ENCODE measurements at regions not wholly inside any gene's neighbourhood (a gene's known extent, or its start where the extent isn't known, plus 50 kb on each side); places are given as distances from the start of the nearest gene placed in this dataset.

DNA sequence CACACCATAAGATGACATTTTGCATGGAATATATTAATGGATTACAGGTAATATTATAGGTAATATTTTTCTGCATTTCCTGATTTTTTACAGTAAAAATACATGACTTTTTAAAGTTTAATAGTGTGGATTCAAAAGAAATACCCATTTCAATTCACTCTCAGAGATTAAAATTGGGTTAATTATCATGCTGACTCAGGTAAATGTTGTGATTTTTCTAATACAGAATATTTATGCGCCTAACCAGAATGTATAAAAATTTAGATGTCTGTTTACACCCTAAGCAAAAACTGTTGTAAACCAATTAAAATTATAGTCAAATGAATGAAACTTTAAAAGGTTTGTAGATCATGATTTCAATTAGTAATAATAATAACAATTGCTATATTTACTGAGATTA is 117.2 kb upstream of the FLRT2 start:
- no peaks in the 10 kb centered on the region for H3K27me3 ChIP-seq (ENCODE audit: control insufficient read depth in 2 of 2, insufficient read depth in 2 of 2, low read length in 2 of 2)
- intact Hi-C loops (cut with micrococcal nuclease) = loop anchor here (10.0 kb wide), 2 partner anchors 218 to 1598 kb away; no protein-coding TSS in a partner anchor
- H3K4me2 ChIP-seq (ENCODE audit: insufficient read depth, low read length) = no peak overlapping the region
- dilution Hi-C loops (cut with MboI; ENCODE audit: extremely low pct_ligation_motif_present, low sequenced_read_pairs) = no loop called here
- H3K9ac ChIP-seq (replicated peaks; ENCODE audit: extremely low read depth, insufficient read depth, low read length) = no peak overlapping the region
- no peaks in the 10 kb centered on the region for H3K79me2 ChIP-seq (ENCODE audit: control insufficient read depth, insufficient read depth, low read length)
- no TSS peak for BruUV-seq (replicated peaks)
- FAIRE-seq (no peak), DNase-seq (ENCODE audit: low read depth, low spot score) (no peak)
- no peaks in the 10 kb centered on the region for H3K36me3 ChIP-seq (ENCODE audit: control insufficient read depth in 2 of 2, extremely low read depth in 1 of 2, insufficient read depth in 2 of 2, low read length in 2 of 2)
- H3K4me1 ChIP-seq (ENCODE audit: control insufficient read depth, extremely low read depth, insufficient read depth, low read length) = peaks cover 36% of the 10 kb centered on the region
- no peaks in the 10 kb centered on the region for H3K9me1 ChIP-seq (replicated peaks; ENCODE audit: control insufficient read depth, extremely low read depth, insufficient read depth, low read length)
- no peak for TF ChIP-seq EZH2 (IDR thresholded peaks at IDR 0.05; ENCODE audit: borderline replicate concordance, low read depth, low read length, severe bottlenecking)
- no peak overlapping the region for H2AFZ ChIP-seq (ENCODE audit: low read depth, low read length)
- H3K9me3 ChIP-seq (replicated peaks; ENCODE audit: control insufficient read depth, insufficient read depth, low read length) = no peaks in the 10 kb centered on the region
- no peaks in the 10 kb centered on the region for H4K20me1 ChIP-seq (replicated peaks; ENCODE audit: control insufficient read depth, extremely low read depth, insufficient read depth, low read length)
- CTCF ChIA-PET = interaction anchor here (1.7 kb wide), 1 partner anchor 10 kb away, joined by 5 read pairs; no protein-coding TSS in a partner anchor
- POLR2A ChIA-PET = no interaction called here
- H3K27ac ChIP-seq (ENCODE audit: insufficient read depth, low read depth, low read length) = no peak overlapping the region
- H3K4me3 ChIP-seq (replicated peaks in 1 of 3; ENCODE audit: insufficient read depth in 1 of 3, low read depth in 1 of 3, low read length in 3 of 3) = no peak overlapping the region

DNA sequence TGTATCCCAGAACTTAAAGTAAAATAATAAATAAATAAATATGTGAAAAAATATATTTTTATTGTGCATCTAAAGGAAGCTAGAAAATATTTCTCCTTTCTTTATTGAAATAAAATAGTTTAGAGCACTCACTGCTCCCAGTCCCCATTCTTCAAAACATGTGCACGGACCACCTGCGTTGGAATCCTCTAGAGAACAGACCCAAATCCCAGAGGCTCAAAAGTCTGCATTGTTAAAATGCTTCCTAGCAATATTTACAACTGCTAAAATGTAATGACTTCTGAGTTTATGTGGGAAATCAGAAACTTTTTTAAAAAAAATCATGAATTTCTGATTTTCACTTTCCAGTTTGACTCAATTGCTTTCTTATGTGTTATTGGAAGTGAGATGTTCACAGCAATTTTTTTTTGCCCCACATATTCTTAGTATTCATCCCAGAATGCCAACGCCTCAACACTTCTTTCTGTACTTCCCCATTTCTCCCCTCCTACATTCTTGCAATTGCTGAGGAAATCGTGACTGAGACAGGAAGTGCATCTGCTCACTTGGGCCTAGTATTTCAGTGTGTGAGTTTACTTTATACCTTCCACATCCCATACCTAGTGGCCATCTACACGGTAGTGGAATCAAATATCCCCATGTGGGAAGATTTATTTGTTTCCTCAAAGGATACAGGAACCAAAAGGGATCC is 116.0 kb upstream of the FLRT2 start:
- TF ChIP-seq EZH2 (IDR thresholded peaks at IDR 0.05; ENCODE audit: borderline replicate concordance, low read depth, low read length, severe bottlenecking) = no peak
- TF ChIP-seq MYC (IDR thresholded peaks at IDR 0.05; ENCODE audit: low read depth, low read length) = no peak
- TF ChIP-seq POLR2A (IDR thresholded peaks at IDR 0.05; ENCODE audit: low read depth, low read length) = no peak
- TF ChIP-seq FOS (IDR thresholded peaks at IDR 0.05; ENCODE audit: borderline replicate concordance, insufficient read depth, low read length) = no peak
- no peak for TF ChIP-seq JUN (IDR thresholded peaks at IDR 0.05; ENCODE audit: borderline replicate concordance, insufficient read depth, insufficient read length, low read depth)
- TF ChIP-seq CTCF (IDR thresholded peaks at IDR 0.05; ENCODE audit: extremely low read depth in 1 of 2, insufficient read depth in 1 of 2, low read depth in 1 of 2, low read length in 2 of 2) = no peak
- no peaks in the 10 kb centered on the region for H3K36me3 ChIP-seq (ENCODE audit: control insufficient read depth in 2 of 2, extremely low read depth in 1 of 2, insufficient read depth in 2 of 2, low read length in 2 of 2)
- CTCF ChIA-PET = no interaction called here
- H3K4me1 ChIP-seq (ENCODE audit: control insufficient read depth, extremely low read depth, insufficient read depth, low read length) = peaks cover 38% of the 10 kb centered on the region
- DNase-seq (ENCODE audit: low read depth, low spot score) (no peak), FAIRE-seq (no peak)
- no peak overlapping the region for H3K27ac ChIP-seq (ENCODE audit: insufficient read depth, low read depth, low read length)
- H2AFZ ChIP-seq (ENCODE audit: low read depth, low read length) = peak overlapping the region; percentile 60
- POLR2A ChIA-PET = no interaction called here
- H3K9ac ChIP-seq (replicated peaks; ENCODE audit: extremely low read depth, insufficient read depth, low read length) = no peak overlapping the region
- H3K27me3 ChIP-seq (ENCODE audit: control insufficient read depth in 2 of 2, insufficient read depth in 2 of 2, low read length in 2 of 2) = no peaks in the 10 kb centered on the region
- no peaks in the 10 kb centered on the region for H3K9me3 ChIP-seq (replicated peaks; ENCODE audit: control insufficient read depth, insufficient read depth, low read length)
- H3K9me1 ChIP-seq (replicated peaks; ENCODE audit: control insufficient read depth, extremely low read depth, insufficient read depth, low read length) = no peaks in the 10 kb centered on the region
- intact Hi-C loops (cut with micrococcal nuclease) = loop anchor here (10.0 kb wide), 2 partner anchors 219 to 1599 kb away; no protein-coding TSS in a partner anchor
- no peaks in the 10 kb centered on the region for H3K79me2 ChIP-seq (ENCODE audit: control insufficient read depth, insufficient read depth, low read length)
- no peaks in the 10 kb centered on the region for H4K20me1 ChIP-seq (replicated peaks; ENCODE audit: control insufficient read depth, extremely low read depth, insufficient read depth, low read length)
- H3K4me2 ChIP-seq (ENCODE audit: insufficient read depth, low read length) = no peak overlapping the region
- dilution Hi-C loops (cut with MboI; ENCODE audit: extremely low pct_ligation_motif_present, low sequenced_read_pairs) = no loop called here
- no peak overlapping the region for H3K4me3 ChIP-seq (replicated peaks in 1 of 3; ENCODE audit: insufficient read depth in 1 of 3, low read depth in 1 of 3, low read length in 3 of 3)
- no TSS peak for BruUV-seq (replicated peaks)
